Epithelial cell of proximal tubule (primary cell): ENCODE measurements at regions not wholly inside any gene's neighbourhood (a gene's known extent, or its start where the extent isn't known, plus 50 kb on each side); places are given as distances from the start of the nearest gene placed in this dataset.

Source experiments
- DNase-seq: peaks from one replicate; pipeline ENCODE4 v3.0.0-alpha.2; 2011; ENCODE audit warnings: low read depth
- H3K4me3 ChIP-seq: 2 replicates; pipeline ENCODE4 v1.5.1; 2011; ENCODE audit warnings: low read depth, mild to moderate bottlenecking, low read length
- TF ChIP-seq, protein P1 (sequence below): conservative IDR thresholded peaks from 2 replicates; pipeline ENCODE4 v1.5.1; 2012; ENCODE audit warnings: low read depth, mild to moderate bottlenecking, low read length

DNA sequence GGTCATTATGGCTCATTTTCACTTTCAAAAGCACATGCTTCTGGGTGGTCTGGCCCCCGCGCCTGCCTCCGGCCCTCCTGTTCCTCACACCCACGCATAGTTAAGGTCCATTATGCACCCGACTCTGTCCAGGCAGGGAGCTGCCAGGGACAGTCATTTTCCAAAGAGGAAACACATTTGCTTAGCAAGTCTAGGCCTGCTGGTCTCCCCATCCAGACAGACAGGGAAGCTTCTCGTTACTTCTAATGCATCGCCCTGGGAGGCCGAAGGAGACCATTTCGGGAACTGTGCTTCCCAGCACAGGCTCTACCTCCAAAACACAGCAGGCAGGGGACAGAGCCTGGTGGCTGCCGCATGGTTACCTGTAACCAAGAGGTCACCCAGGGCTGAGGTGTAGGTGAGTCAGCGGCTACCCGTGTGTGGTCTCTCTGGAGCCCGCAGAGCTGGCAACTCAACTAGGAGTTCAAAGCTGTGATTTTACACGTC lies 87.1 kb upstream of the SHANK2 start:
- TF ChIP-seq, protein P1, sequence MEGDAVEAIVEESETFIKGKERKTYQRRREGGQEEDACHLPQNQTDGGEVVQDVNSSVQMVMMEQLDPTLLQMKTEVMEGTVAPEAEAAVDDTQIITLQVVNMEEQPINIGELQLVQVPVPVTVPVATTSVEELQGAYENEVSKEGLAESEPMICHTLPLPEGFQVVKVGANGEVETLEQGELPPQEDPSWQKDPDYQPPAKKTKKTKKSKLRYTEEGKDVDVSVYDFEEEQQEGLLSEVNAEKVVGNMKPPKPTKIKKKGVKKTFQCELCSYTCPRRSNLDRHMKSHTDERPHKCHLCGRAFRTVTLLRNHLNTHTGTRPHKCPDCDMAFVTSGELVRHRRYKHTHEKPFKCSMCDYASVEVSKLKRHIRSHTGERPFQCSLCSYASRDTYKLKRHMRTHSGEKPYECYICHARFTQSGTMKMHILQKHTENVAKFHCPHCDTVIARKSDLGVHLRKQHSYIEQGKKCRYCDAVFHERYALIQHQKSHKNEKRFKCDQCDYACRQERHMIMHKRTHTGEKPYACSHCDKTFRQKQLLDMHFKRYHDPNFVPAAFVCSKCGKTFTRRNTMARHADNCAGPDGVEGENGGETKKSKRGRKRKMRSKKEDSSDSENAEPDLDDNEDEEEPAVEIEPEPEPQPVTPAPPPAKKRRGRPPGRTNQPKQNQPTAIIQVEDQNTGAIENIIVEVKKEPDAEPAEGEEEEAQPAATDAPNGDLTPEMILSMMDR: no peak
- no peak for DNase-seq
- H3K4me3 ChIP-seq: no peak overlapping the region

DNA sequence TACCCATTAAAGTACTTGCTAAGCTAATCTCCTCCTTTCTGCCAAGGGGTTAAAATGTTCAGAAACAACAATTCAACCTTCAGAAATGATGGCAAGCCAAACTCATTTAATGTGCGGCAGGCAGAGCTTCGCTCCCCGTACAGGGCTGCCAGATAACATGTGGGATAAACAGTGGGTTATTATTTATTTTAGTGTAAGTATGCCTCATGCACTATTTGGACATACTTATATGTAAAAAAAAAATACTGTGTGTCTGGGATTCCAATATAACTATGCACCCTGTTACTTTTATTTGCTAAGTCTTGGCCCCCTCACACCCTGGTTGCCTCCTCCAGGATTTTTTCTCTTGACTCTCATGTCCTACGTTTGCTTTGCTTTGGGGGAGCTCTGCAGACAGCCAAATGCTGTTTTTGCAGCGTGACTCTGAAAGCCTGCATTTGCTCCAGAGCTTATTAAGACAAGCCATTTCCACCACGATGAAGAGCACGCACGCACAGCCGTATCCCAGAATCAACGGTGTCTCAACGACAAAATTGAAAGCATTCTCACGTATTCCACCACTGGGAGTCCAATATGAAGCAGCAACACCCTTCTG lies 86.5 kb upstream of the SHANK2 start:
- H3K4me3 ChIP-seq: no peak overlapping the region
- TF ChIP-seq, protein P1: no peak
- DNase-seq: no peak

DNA sequence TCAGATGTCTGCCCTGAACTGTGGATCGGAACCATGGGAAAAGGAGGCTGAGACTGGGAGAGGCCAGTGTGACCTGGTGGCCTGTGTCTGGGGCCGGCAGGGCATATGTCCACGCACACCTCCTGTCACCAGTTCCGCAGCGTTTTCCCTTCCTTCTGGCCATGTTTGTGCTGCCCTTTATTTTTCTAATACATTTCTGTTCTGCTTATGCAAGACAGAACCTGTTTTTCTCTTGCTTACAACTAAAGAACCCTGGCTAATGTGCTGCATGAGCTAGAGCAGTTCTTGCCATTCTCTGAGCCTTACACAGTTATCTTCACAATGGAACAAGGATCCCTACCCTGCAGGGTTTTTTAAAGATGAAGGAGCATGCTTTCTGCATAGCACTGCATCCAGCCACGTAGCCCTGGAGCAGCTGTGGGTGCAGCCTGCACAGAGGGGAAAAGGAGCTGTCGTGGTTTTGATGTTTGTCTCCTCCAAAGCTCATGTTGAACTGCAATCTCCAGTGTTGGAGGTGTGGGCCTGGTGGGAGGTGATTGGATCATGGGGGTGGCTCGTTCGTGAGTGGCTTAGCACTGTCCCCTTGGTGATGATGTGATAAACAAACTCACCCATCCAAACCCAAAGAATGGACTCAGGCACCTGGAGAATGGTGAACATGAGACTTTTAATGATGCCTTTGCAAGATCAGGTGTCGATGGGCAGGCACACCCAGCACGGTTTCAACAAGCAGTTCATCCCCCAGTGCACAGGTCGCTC lies 84.8 kb upstream of the SHANK2 start:
- no peak for DNase-seq
- TF ChIP-seq, protein P1: no peak
- no peak overlapping the region for H3K4me3 ChIP-seq

DNA sequence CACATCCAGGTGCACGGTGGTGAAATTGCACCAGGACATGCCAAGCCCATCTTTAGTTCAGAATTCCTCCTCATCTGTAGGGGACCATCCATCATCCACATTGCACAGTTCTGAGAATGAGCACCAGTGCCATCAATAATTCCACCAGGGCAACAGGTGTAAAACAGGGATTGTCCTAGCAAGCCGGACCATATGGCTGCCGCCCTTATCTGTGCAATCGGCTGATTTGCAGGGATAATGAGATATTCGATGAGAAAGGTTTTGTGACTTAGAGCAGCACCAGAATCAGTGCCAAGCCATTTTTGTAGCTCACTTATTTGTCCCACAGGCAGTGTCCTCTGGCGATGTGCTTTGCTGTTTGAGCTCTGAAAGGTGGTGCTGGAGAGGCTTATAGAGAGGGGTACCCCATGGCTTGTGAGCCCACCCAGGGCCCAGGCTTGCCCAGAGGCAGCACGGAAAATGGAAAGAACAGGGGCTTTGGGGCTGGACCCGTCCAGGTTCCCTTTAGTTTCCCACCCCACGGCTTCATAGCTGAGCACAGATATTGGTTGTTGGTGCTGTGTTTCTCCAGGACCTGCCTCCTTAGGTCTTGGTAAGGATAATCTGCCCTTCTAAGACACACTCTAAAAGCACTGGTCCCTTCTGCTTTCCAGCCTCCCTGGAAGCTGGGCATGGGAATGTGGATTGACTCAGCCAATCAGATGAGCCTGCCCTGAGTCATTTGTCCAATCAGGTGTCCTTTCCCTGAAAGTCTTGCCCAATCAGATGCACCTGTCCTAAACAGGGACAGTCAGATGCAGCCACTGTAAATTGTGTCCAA lies 84.0 kb upstream of the SHANK2 start:
- no peak overlapping the region for H3K4me3 ChIP-seq
- TF ChIP-seq, protein P1: no peak
- DNase-seq: no peak

DNA sequence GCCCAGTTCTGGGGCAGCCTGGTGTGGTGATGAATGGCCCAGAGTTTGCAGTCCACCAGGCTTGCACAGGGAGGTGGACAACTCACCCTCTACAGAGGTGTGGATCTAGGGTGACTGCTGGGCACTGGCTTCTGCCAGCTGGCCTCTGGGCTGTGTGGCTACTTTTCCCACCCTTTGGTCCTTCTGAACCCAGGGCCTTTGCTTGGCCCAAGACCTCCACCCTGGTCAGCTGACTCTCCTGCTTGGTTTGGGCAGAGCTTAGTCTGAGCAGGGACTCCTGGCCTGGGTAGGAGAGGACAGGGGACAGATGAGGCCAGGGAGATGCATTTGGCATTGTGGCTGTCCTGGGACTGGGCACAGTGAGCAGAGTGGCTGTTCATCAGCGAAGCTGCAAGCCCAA lies 83.0 kb upstream of the SHANK2 start:
- no peak overlapping the region for H3K4me3 ChIP-seq
- TF ChIP-seq, protein P1: no peak
- no peak for DNase-seq

DNA sequence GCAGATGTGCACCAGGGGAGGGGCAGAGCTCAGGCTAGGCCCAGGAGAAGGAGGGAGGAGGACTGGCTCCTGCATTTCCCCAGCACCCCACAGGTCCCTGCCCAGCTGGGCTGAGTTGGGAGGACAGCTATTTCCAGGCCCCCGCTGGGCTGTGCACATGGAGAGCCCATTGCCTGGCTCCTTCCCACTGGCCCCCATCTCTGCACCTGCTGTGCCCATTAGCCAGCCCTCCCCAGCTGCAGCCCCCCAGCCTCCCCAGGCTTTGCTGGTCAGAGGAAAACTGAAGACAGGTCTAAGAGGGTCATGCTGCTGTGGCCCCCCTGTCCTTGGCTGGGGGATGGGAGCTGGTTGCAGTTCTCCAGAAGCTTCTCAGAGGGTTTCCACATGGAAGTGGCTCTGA lies 81.8 kb upstream of the SHANK2 start:
- DNase-seq: no peak
- TF ChIP-seq, protein P1: no peak
- no peak overlapping the region for H3K4me3 ChIP-seq
